Amygdala (tissue), 56 donors: ENCODE measurements at regions not wholly inside any gene's neighbourhood (a gene's known extent, or its start where the extent isn't known, plus 50 kb on each side); places are given as distances from the start of the nearest gene placed in this dataset.

Experiments
- DNase-seq, 56 donors: peaks; one replicate each; lab custom pipeline; 2025; lab: John Stamatoyannopoulos, UW

- no peak for DNase-seq
Measured at GRCh38 chr1:218112862-218113261, 172.2 kb upstream of the RRP15 start.

GRCh38 chr1:218123968-218124367, 161.1 kb upstream of the RRP15 start:
- DNase-seq, result no peak

- DNase-seq, result no peak
Measured at GRCh38 chr1:218135371-218135770, 149.7 kb upstream of the RRP15 start.

DNA sequence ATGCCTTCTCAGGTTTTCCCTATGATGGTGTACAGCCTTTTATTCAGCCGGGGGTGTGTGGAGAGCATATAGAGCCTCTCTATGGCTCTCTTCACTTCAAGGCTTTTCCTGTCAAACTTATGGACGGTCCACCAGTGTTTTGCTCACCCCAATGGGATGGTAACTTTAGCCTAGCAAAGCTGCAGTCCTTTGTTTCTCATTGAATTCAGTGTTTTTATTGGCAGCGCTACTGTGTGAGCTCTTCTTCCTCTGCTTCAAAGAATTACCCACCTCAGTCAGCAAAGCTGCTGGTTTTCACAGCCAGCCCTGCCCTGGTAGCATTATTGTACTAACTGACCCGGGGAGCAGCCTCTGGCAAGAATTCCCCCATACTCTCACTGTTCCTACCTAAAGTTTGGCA, 145.3 kb upstream of the RRP15 start:
- DNase-seq, result no peak

- no peak for DNase-seq
Measured at GRCh38 chr1:218156595-218156994, 128.5 kb upstream of the RRP15 start.

- DNase-seq, result no peak
Measured at GRCh38 chr1:218163371-218163770, 121.7 kb upstream of the RRP15 start.

- DNase-seq, result no peak
Measured at GRCh38 chr1:218164111-218164929, 120.8 kb upstream of the RRP15 start.

DNA sequence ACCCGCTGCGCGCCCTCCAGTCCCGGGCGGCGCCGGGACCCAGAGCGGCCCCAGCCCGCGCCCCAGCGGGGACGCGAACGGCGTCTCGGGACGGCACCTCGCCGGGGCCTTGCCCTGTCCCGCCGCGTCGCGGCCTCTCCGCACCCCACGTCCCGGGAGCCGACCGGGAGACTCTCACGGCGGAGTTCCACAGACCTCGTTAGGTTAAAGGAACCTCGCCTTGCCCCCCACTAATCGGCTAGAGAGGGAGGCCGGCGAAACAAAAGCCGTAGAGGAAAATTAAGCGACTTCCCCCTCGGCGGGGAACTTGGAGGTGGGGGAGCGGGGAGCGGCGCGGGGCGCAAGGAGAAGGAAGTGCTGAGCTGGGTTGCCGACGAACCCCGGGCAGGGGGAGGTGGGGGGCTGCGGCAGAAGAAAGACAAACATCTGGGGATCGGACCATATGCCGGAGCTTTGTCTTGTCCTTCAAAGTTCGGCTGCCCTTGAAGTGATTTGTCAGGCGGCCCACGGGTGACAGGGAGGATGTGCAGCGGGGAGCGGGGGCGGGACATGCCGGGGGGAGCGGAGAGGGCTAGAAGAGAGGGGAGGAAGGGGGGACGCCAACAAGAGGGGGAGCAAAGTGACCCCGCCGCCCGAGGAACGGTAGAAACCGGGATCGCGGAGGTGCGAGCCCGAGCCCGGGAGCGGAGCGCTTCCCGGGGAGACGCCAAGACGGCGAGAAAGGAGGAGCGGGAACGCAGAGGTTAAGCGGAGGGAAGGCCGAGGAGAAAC, 120.0 kb upstream of the RRP15 start:
- DNase-seq, result no peak

- no peak for DNase-seq
Measured at GRCh38 chr1:218165701-218166114, 119.4 kb upstream of the RRP15 start.

- no peak for DNase-seq
Measured at GRCh38 chr1:218166268-218166945, 118.7 kb upstream of the RRP15 start.

DNA sequence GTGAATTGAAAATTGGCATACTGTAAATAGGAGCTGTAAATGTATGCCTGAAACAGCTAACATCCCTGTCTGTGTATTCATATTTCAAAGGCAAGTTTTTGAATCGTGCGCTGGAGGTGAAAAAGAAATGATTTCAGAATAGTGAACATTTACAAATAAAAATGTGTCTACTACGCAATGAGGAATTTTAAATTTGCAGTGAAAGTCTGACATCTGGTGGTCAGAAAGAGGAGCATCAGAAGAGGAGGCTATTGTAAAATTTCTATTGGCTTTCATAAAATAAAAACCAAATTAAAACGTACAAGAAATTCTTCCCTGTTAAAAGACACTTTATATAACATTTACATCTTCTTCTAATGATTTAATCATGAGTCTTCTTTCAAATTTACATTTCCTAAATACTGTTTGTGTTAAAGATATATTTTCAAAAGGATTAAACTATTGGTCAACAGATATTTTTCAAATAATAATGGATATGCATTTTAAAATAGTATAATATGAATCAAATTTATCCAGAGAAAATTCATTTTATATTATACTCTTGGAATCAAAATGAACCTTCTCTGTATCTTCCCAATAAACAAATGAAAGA, 113.7 kb upstream of the RRP15 start:
- DNase-seq, result peak in 1 of 56 donors; percentile 5

GRCh38 chr1:218182455-218182854, 102.6 kb upstream of the RRP15 start:
- no peak for DNase-seq

DNA sequence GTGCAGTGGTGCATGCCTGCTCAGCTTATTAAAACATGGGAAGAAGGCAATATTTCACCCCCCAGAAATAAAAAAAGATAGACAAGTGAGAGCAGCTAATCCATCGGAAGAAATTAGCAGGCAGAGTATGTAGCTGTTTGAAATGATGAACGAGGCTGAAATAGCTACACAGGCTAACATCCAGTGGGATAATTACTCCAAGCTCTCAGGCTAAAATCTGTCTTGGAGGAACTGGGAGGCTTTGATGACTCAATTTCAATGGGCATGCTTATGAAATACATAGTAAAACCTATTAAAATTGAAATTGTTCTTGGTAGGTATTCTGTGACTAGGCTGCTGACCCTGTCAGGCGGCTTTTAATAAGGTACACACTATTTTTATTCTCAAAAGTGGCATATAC, 84.1 kb upstream of the RRP15 start:
- no peak for DNase-seq

DNA sequence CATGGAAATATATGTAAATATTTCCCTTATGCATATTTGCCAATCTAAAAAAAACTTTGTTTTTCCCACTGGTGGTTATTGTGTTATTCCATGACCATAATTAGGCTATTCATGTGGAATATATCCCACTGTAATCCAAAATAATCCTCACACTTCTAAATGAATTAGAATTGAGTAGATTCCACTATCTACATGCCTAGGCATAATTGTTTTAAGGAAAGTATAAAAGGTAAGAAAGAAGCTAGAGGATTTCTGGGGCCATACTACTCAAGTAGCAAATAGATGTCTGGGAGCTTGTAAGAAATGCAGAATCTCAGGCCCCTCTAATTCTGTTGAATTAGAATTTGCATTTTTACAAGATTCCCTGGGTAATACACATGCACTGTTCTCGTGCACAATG, 83.5 kb upstream of the RRP15 start:
- DNase-seq, result no peak

- DNase-seq, result no peak
Measured at GRCh38 chr1:218205721-218206120, 79.4 kb upstream of the RRP15 start.

DNA sequence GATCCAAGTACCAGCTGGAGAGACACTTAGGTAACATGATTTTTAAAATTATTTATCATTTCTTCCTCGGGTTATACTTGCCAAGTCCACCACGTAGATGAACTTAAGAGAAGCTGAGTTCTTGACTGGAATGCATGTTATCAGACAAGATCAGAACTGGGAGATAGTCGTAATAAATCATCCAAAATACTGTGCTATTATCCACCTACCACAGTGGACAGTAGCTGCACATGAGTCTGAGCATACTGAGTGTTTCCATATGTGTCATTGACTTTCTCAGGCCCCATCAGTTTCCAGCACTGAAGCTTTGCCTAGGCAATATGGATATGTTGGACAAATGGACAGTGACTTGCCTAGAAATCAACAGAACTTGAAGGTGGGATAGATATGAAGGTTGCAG, 77.9 kb upstream of the RRP15 start:
- DNase-seq, result no peak

GRCh38 chr1:218209351-218209861, 75.7 kb upstream of the RRP15 start:
- no peak for DNase-seq

DNA sequence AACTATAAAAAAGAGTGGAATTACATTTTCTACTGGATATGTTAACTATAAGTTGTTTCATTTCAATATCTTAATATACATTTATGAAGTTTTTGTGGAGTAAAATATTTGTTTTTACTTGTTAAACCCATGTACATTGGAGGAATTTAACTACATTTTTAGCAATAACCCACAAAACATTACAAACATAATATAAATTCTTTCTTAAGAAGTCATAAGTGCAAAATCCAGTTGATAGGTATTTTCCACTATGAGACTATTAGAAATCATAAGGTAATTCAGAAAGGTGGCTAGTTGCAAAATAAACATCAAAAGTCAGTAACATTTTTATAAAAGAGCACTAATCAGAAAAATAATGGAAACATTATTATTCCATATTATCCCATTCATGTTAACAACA, 73.9 kb upstream of the RRP15 start:
- no peak for DNase-seq

- no peak for DNase-seq
Measured at GRCh38 chr1:218217040-218217439, 68.1 kb upstream of the RRP15 start.

DNA sequence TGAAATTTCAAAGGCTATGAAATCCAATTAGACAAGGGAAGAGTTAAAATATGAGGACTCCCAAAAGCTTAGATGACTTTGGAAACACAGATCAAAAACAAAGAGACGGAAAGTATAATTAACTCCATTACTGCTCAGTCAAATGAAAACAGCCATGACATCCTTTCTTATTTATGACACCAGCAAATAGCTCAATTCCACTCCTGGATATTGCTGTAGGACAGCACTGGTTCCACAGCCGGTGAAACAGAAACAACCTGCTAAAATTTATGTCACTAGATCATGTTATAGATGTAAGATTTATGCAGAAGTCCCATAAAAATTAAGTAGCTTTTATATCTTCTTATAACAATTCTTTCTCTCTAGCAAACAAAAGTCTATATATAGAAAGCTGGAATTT, 65.6 kb upstream of the RRP15 start:
- DNase-seq, result no peak

DNA sequence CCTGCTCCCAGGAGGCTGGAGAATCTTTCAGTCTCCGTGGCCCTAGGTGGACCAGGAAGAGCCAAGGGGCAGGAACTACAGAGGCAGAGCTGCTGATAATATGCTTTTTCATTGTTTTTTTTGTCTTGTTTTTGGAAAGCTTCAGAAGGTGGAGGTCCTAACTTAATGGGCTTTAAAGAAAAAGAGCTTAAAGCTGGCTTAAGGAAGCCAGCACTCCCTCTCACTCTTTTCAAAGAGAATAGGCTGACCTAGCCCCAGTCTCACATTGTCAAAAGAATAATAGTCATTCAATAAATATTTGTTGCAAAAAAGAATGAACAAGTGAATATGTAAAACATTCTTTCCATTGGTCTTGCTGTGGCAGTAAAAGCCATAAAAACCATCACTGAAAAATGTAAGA, 61.0 kb upstream of the RRP15 start:
- DNase-seq, result no peak
